Stimulated activated CD4-positive, alpha-beta T cell treated with anti-CD3 and anti-CD28 coated beads, Interleukin-2, amount 100 ng/mL, for 24 hours (primary cell): ENCODE measurements at regions not wholly inside any gene's neighbourhood (a gene's known extent, or its start where the extent isn't known, plus 50 kb on each side); places are given as distances from the start of the nearest gene placed in this dataset.
"Not testable (repeated sequence)": the region's sequence is repeated elsewhere in the genome, so short reads cannot be mapped to it uniquely, and the experiment has no call there.

ENCODE experiments used
- DNase-seq, 2 donors: peaks; one replicate each; pipeline ENCODE4 v3.0.0-alpha.2; 2020

DNA sequence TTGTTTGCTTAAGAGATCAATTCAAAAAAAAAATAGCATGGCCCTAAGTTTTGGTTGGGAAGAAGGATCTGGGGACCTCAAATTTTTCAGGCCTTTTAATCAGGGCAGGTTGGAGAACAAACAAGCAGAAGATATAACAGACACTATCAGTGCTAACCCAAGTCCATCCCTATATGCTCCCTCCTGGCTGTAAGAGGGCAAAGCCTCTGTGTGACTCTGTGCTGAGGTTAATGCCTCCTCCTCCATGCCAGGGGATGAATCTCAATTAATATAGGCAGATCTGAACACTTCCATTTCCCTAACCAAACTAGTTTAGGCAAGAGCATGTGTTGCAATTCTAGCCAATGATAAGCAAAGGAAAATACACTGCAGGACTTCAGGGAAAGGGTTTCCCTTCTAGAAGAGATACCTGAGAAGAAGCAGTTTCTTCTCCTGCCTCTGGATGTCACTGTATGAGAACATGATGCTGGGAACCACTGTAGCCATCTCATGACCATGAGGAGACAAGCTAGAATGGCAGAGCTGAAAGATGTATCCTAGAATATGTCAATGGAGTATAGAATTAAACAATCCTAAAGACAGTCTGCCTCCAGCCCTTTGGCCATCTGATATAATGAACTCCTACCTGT, 76.0 kb downstream of the CHD9NB start:
- DNase-seq: no peak

DNA sequence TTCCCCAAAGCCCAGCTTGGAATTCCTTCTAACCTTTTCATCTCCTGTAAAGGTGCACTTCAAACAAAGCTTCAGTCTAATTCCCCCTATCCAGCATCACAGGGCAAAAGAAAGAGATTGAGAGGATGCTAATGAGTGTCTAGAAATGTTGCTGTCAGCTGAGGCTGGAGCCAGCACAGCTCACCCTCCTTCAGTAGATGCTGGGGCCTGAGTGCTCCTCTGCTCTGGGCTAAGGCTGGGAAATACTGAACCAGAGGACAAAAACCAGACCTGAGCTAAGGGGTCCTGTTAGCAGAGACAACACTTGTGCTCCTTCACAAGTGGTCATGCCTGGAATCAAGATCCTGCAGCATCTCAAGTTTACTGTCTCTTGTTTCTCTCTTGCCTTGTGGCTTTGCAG, 85.0 kb downstream of the CHD9NB start:
- DNase-seq: no peak

DNA sequence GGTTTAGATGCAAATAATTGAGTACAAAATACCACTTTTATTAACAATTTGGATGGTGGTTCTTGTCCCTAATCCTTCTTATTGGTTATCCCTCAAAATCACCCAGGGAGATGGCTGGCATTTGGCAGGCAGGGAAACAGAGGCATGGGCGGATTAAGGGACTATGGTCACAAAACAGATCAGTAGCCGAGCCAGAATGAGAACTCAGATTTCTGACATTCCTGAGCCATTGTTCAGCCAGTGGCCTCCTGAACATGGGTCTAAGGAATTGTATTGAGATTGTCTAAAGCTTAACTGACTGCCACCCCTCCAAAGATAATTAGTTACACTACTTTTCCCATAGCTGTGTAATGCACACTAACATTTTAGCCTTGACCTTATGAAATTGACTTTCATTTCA, 88.4 kb downstream of the CHD9NB start:
- DNase-seq: no peak

DNA sequence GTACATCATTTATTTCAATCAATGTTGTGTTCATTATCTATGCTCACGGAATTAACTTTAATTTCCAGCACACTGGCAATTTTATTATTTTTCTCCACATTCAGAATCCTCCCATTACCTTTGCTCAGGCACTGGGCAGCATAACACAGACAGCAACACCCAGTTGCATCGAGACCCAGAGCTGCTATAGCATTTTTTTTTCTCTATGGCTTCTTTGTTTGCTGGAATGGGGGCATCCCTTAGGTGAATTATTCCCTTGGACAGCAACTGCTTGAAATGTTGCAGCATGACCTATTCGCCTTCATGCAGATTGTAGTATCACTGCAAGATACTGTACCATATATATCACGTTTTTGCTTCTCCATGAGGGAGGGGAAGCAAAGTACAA, 88.8 kb downstream of the CHD9NB start:
- DNase-seq: no peak

DNA sequence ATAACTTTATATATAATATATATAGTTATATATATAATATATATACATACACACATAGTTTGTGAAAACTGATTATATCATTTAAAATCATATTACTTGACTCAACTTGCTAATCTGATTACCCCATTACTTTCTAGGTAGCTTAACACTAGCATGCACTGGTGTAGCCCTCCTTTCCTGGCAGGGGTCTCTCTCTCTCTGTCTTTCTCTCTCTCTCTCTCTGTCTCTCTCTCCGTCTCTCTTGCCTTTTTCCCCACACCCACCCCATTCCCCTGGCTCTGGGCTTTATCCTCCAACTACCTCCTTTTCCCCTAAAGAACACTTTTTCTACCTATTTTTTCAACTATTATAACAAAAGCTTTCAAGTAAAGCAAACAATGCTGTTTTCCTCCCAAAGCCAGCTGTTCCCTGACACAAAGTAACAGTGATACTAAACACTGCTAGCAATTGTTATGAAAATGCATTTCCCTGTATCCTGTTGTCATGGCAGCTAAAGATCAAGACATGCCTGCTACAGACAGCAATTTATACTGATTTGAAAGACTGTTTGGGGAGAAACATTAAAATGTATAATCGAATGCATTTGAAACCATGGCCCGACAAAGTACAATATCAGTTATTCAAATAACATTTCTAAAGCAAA, 89.4 kb downstream of the CHD9NB start:
- DNase-seq: no peak

DNA sequence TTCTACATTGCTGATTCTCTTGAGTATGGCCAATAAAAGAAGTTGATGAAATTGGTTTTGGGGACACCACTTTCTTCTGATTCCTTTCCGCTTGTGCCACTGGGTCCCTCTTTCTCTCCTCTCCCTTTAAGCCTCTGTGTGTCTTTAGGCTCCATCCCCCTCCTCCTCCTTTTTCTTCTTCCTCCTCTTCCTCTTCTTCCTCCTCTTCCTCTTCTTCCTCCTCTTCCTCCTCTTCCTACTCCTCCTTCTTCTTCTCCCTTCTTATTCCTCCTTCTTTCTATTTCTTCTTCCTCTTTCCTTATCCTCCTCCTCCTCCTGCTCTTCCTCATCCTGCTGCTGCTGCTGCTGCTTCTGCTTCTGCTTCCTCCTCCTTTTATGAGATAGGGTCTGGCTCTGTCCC, 93.7 kb downstream of the CHD9NB start:
- no peak for DNase-seq

DNA sequence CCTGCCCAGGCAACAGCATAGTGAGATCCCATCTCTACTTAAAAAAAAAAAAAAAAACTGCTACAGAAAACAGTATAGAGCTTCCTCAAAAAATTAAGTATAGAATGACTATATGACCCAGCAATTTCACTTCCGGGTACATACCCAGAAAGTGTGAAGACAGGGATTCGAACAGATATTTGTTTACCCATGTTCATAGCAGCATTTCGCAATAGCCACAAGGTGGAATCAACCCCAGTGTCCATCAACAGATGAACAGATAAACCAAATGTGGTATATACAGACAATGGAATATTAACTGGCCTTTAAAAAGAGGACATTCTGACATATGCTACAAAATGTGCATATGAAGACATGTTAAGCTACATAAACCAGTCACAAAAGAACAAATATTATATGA, 95.5 kb downstream of the CHD9NB start:
- no peak for DNase-seq

DNA sequence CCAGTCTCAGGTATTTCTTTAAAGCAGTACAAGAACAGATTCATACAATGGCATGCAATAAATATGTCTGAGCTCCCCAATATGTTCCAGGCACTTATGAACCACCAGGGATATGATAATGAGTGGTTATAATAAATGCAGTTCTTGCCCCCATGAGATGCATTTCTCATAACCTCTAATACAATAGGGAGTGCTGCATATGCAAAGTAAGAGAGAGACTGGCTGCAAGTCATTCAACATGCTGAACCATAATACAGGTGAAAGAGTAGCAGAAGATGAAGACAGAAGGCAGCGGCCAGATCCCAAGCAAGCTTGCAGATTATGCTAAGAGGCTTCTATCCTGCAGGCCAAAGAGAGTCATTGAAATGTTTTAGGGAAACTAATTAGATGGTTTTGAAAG, 96.7 kb downstream of the CHD9NB start:
- no peak for DNase-seq

DNA sequence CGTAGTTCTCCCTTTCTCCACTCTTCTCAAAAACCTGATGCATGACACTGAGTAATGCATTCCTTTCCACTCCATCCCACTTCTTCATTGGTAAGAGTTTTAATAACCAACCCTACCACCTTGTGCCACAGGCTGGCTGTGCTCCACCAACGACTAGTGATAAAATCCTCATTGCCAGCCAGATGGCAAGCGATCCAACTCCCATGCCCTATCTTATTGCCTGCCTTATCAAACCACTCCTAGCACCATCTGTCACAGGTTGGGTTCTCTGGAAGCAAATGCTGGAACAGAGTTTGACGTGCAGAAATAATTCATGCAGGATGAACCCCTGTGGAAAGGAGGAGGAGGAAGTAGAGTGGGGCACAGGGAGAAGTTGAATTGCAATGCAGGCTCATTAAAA, 99.5 kb downstream of the CHD9NB start:
- no peak for DNase-seq

DNA sequence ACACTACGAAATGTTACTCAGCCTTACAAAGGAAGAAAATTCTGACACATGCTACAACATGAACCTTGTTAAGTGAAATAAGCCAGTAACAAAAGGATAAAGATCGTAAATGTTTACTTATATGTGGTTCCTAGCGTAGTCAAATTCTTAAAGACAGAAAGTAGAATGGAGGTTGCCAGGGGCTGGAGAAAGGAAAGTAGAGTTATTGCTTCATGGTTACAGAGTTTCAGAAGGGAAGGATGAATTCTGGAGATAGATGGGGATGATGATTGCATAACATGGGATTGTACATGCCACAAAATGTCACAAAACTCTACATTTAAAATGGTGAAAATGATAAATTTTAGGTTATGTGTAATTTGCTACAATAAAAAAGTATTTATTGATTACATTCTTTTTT, 103.8 kb downstream of the CHD9NB start:
- no peak for DNase-seq

DNA sequence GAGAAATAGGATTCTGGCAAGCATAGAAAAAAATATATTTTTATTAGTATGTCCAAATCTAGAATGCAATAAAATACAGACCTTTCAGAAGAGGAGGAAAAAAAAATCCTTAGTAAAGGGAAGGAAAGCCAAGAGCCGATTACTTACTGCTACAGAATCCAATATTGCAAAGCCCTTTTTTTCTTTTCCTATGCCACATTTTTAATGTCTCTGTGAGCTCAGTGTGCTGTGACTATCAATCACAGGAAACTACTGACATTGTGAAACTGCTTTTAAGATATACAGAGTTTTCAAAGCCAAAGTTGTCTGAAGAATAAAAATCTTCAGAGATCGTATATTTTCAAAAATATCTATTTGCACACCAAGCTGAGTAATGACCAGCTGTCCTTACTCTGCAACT, 120.4 kb downstream of the CHD9NB start:
- no peak for DNase-seq

DNA sequence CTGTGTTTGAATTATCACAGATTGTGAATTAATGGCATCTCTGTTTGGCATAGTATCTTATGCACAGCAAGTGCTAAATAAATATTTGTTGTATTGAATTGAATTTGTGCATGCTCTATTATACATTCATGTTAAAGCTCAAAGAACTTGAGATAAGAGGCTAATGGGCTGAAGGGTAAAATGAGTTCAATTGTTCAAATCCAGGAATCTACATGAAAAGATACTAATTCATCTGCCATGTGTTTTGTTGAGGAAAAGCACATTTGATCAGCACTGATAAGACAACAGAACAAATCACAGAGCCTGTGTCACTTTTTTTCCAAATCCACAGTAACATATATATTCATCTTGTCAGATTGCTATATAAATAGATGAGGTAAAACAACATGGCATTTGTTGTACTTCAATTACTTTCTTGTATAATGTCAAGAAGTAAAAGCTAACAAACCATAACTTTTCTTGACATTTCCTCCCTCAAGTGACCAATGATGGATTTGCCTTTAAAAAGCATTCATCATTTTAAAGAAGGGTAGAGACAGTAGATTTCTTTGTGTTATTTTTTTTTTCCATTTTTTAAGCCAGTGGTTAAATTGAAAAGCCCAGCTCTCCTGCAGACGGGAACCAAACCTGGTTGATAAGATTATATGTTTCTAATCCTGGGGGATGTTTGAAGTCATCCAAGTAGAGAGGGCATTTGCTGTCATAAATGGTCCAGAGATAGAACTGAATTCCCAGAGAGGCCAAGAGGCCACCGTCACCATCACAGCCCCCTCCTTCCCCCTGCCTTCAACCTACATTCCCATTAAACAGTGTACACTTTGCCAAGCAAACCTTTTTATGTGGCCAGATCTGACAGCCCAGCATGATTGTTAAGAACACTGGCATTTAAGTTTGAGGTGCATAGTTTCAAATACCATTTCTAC, 123.0 kb downstream of the CHD9NB start:
- DNase-seq: no peak

DNA sequence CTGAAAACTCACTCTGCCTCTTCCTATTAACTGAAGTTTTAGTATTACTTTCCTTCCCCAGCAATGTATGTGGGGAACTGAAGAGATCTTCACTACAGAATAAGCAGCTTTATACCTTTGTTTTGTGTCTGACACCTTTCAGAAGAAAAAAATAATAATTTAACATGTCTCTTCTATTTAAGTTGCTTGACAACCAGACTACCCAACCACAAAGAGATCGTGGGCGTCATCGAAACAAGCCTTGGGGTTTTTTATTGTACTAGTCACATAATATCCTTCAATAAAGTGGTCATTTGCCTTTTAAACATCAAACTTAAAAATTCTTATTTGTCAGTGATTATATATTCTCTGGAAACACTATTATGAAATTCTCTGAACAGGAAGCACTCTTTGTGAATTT, 123.7 kb downstream of the CHD9NB start:
- no peak for DNase-seq

DNA sequence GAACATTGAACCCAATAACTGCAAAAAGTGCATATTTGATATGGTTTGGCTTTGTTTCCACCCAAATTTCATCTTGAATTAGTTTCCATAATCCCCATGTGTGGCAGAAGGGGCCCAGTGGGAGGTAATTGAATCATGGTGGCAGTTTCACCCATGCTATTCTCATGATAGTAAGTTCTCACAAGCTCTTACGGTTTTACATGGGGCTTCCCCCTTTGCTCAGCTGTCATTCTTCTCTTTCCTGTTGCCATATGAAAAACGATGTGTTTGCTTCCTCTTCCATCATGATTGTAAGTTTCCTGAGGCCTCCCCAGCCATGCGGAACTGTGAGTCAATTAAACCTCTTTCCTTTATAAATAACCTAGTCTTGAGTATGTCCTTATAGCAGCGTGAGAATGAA, 127.6 kb downstream of the CHD9NB start:
- DNase-seq: no peak

DNA sequence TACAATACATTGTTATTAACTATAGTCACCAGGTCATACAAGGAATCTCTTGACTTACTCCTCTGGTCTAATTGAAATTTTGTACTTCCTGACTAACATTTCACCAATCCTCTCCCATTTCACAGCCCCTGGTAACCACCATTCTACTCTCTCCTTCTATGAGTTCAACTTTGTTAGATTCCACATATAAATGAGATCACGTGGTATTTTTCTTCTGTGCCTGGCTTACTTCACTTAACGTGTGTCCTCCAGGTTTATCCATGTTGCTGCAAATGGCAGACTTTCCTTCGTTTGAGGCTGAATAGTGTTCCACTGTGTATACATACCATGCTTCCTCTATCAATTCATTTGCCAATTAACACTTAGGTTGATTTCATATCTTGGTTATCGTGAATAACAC, 128.5 kb downstream of the CHD9NB start:
- DNase-seq: no peak

DNA sequence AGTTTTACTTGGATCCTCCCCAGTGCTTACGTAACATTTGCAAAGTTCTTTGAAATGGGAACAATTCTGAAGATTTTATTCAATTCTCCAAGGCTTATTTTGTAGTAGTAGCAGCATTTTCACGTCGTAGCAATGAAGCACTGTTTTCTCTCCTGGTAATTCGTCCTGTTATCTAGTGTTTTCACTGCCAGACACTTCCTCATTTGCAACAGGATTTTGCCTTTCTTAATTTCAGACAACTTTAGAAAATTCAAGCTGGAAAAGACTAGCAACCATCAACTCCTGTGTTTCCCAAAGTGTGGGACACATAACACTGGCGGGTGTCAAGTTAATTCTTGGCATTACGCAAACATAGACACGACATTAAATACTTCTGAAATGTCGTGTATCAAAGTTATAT, 131.6 kb downstream of the CHD9NB start:
- no peak for DNase-seq

DNA sequence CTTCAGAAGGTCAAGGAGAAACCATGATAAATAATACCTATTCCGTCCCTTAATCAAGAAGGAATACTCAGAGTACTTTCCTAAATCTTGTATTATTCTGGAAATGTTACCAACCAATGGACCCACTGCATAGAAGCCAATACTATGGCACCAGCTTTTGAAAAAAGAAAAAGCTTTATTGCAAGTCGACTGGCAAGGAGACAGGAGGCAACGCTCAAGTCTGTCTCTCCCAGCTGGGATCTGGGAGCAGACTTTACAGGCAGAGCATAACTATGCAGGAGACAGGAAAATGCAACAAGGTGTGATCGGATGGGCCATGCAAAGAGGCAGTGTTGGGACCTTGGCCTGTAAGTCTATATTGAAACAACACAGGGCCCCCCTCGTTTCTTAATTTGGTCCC, 132.4 kb downstream of the CHD9NB start:
- no peak for DNase-seq

DNA sequence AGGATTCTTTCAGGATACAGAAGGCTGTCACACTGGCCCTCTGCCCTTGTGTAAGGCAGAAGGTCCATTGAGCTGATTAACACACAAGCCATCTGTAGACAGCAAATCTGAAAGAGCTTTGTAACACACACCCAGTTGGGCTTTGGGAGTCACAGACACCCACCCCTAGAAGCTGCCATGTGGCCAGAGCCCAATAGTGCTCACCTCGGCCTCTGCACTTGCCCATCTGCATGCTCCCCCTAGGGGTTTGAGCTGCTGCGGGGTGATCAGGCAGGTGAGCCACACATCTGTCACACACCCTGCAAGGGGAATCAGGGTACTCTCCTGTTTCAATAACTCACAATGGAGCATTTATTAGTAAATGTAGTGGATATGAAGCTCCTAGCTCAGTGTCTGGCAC, 138.3 kb downstream of the CHD9NB start:
- DNase-seq: no peak

DNA sequence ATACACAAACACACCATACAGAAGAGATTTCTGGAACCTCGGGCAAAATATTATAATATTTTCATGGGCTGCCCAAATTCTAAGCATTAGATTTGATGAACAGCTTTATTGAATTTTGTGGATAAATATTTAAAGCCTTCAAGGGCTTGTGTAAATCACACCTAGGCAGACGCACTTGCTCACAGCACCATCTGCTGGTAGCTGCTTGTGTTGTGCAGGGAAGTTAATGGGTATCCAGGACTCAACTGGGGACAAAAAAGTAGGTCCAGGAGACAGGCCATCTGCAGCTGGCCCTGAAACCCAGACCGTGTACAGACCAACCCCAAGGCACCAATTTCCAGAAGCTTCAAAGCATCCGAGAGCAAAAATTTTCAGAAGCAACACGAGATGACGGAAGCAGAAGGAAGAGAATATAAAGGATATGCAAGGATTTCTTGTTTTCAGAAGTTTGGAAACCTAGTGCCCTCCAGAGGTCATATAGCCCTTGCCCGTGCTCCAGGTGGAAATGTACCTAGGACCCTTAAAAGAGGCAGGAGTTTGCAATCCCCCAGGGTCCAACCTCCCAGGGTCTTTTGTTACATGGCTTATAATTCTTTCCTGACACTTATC, 140.0 kb downstream of the CHD9NB start:
- peak in 1 of 2 donors; percentile 56 for DNase-seq

DNA sequence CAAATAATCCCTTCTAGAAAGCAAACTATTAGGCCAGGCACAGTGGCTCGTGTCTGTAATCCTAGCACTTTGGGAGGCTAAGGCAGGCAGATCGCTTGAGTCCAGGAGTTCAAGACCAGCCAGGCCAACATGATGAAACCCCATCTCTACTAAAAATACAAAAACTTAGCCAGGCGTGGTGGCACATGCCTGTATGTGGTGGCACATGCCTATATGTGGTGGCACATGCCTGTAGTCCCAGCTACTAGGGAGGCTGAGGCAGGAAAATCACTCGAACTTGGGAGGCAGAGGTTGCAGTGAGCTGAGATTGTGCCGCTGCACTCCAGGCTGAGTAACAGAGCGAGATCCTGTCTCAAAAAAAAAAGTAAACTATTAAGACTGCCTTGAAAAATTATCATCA, 144.6 kb downstream of the CHD9NB start:
- DNase-seq: not testable (repeated sequence)

DNA sequence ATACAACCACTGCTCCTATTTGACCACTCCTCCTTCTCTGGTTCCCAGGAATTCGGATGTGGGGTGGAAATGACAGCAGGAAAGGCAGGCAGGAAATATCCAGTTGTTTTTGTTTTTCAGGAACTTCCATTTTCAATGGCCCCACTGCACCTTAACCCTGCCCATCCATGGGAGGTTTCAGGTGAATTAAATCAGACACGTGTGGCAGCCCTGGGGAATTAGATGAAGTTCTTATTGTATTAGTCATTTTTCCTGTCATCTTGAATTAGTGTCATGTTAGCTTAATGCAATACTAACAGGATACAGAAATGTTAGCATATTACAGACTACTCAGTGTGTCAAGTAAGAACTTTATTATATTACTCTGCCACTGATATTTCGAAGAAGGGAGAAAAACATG, 146.4 kb downstream of the CHD9NB start:
- DNase-seq: no peak

DNA sequence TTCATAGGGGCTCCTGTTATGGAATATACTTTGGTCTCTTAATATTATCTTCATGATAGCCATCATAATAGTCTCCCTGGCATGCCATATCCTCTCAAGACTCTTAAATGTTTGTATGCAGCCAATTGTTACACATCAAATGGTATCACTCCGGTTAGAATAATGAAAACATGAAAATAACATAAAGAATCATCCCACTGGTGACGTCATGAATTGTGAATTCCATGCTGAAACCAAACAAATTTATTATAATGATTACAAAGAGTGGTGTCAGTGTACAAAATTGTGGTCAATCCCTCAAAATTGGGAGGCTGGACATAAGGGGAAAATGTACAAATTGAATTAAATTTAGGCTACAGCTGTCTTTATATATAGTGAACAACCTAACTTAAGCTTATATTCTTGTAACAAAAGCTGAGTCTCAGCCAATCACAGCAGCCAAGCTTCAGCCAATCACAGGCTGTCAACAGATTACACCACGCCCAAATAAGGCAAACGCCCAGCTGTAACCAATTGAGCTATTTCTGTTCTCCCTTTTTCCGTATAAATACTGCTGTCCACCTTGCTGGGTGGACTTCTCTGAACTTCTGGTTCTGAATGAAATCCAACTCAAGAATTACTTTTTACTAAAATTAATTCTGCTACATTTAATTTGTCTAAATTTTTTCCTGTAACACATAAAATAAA, 156.1 kb downstream of the CHD9NB start:
- no peak for DNase-seq

DNA sequence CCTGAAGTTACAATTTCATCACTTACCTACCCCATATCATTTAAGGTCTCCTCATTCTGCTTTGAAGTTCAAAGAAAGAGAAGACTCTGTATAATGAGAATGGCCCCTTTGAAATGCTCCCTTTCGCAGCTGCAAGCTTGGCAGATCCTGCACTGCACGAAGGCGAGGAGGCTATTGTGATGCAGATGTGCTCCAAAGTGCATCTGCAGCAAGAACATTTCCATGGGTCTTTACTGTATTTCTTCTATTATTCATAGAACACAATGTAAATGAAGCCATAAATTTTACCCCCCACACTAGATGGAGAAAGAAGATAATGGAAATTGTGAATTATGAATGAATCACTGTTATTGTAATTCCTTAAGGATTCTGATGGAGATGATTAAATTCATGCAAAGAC, 178.7 kb downstream of the CHD9NB start:
- DNase-seq: no peak
